Ammon's horn (tissue), 1 donor: ENCODE measurements at regions not wholly inside any gene's neighbourhood (a gene's known extent, or its start where the extent isn't known, plus 50 kb on each side); places are given as distances from the start of the nearest gene placed in this dataset.

Source experiments
- DNase-seq: peaks from one replicate; pipeline ENCODE4 v3.0.0-alpha.2; 2016; ENCODE audit warnings: low spot score

GRCh38 chr11:64457416-64458010 lies 98.2 kb upstream of the SLC22A11 start:
- no peak for DNase-seq

DNA sequence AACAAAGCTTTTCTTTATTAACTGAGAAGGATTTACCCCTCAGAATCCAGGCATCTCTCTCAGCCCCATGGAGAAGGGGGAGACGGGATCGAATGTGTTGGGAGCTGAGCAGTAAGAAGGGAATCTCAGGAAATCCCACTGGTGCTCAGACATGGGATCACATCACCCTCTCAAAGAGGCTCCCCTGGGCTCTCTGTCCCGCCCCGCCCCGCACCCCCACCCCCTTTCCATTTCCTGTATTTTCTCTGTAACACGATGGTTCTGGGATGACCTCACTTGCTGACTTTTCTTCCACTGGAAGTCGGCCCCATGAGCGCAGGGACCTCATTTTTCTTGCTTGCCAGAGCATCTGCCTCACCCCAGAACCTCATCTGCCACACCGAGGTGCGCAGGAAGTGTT lies 96.7 kb upstream of the SLC22A11 start:
- no peak for DNase-seq

DNA sequence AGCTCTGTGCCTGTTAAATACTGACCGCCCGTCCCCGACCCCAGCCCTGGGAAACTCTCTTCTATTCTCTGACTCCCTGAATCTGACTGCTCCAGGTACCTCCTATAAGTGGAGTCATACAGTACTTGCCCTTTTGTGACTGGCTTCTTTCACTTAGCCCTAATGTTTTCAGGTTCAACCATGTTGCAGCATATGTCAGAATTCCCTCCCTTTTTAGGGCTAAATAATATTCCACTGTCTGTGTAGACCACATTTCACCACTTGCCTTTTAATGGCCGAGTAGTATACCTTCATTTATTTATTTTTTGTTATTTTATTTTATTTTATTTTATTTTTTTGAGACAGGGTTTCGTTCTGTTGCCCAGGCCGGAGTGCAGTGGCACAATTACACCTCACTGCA lies 96.1 kb upstream of the SLC22A11 start:
- DNase-seq: no peak

DNA sequence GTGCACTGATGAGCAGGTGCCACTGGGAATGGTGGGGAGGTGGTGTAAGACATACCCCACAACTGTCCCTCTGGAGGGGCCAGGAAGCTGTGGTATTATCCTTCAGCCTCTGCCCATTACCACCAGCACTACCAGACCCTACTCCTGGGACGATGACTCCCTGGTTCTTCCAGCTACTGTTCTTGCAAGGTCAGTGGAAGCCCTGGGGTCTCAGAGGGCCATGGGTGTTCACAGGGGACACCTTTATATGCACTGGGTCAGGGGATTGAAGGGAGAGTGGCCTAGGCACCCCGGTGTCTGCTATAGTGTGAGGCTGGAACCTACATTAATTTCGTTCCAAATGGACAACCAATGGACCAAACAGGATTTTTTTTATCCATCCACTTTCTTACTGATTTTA lies 94.7 kb upstream of the SLC22A11 start:
- DNase-seq: no peak

GRCh38 chr11:64466115-64466718 lies 89.5 kb upstream of the SLC22A11 start:
- DNase-seq: no peak

DNA sequence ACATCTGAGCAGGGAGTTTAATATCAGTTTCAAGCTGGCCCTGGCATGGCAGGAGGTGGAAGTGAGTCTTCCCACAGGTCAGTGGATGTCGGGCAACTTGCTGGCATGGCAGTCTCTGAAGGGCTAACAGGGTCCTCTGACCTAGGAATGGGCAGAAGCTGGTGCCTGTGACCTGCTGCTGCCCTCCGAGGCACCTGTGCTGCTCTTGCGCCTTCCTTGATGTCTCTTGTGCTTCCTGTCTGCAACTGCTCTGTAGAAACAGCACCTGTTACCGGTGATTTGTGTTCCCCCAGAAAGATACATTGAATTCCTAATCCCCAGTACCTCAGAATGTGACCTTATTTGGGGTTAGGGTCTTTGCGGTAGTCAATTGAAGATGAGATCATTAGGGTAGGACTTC lies 86.5 kb upstream of the SLC22A11 start:
- DNase-seq: no peak

DNA sequence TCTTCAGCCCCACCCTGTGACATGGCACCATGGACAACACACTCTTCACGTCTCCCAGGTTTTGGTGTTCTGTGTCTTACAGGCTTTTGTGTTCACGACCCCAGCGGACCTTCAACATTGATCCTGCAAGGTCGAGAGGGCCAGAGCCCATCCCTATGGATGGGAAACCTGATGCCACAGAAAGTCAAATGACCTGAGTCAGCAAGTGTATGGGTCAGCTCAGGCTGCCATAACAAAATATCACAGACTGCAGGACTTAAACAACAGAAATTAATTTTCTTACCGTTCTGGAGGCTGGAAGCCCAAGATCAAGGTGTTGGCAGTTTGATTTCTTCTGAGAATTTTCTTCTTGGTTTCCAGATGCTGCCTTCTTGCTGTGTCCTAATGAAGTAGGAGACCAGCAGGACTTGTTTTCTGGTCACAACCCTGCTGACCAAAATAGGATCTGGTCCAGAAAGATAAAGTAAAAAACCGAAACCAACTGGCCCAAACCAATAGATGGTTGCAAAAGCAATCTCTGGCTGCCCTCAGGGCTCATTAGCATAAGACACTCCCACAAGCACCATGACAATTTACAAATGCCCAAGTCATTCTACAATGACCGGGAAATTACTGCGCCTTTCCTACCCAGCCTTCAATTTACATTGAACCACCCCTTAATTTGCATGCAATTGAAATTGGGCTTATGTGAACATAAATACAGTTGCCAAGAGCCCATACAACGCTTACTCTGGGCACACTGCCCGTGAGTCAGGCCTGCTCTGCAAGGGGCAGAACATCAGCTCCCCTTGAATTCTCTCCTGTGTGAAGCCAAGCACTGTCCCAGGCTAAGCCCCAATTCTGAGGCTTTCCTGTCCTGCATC lies 82.9 kb upstream of the SLC22A11 start:
- DNase-seq: no peak

GRCh38 chr11:64474680-64475079 lies 81.1 kb upstream of the SLC22A11 start:
- DNase-seq: no peak

GRCh38 chr11:64475145-64475544 lies 80.6 kb upstream of the SLC22A11 start:
- no peak for DNase-seq

DNA sequence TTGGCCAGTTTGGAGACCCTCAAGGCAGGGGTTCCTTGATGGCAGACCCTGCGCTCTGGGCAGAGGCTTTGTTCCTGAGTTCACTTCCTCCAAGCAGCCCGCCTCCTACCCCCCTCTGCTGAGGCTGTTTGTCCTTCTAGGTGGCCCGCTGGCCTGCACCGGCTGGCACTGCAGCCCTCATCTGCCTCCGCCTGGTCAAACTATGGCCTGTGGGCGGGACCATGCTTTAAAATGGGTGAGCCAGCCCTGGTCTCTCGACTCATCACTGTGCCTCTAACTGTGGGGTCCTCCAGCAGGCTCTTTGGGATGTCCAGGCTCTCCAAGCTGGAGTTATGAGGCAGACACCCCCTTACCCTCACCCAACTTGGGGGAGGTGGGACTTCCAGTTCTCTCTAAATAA lies 78.9 kb upstream of the SLC22A11 start:
- no peak for DNase-seq

DNA sequence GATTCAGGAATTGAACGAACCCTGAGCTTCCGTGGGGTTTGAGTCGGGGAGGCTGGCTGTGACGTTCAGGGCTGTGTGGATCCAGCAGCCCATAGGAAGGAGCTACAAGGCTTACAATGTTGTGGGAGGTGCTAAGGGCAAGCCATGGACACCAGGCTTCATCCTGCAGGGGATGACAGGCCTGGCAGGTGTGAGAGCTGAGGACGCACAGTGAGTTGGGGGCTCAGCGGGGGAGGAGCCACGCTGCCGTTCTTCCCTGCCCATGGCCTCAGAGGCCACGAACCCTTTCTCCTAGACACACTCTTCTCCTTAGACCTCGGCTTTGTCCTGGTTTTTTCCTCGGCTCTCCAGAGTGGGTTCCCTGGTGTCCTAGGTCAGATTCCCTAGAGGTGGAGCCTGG lies 78.1 kb upstream of the SLC22A11 start:
- no peak for DNase-seq

DNA sequence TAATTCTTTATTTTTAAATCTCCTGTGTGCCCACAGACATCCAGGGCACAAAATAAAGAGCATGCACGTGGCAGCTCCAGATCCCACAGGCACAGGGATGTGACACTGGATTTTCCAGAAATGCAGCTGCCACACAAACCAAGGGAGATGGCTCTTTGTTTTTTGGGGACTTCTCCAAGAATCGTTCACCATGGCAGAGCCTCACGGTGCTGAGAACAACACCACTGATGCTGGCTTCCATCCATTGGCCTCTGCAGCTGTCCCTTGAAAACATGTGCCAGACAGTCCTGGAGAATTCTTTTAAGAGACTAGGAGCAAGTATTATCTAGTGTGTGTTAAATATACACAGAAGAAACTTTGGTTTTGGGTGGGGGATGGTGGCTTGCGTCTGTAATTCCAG lies 73.2 kb upstream of the SLC22A11 start:
- no peak for DNase-seq

- DNase-seq: no peak
Observed at GRCh38 chr11:64484191-64485022, 71.3 kb upstream of the SLC22A11 start.

DNA sequence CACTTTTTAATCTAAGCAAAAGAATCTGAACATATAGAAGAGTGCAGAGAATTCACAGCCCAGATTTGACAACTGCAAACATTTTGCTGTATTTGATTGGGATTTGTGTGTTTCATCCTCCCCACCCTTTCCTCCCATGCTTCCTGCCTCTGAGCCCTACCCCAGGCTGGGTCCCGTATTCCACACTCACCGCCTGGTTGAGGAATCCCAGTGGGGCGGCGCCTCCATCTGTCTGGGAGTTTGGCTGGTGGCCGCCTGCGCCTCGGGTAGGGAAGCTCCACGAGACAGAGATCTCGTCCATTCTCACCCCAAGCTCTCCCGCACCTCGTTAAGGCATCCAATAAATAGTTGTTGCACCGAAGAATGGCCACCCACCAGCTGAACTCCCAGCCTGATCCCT lies 70.7 kb upstream of the SLC22A11 start:
- DNase-seq: no peak

GRCh38 chr11:64489831-64490441 lies 65.8 kb upstream of the SLC22A11 start:
- peak; percentile 71 for DNase-seq

DNA sequence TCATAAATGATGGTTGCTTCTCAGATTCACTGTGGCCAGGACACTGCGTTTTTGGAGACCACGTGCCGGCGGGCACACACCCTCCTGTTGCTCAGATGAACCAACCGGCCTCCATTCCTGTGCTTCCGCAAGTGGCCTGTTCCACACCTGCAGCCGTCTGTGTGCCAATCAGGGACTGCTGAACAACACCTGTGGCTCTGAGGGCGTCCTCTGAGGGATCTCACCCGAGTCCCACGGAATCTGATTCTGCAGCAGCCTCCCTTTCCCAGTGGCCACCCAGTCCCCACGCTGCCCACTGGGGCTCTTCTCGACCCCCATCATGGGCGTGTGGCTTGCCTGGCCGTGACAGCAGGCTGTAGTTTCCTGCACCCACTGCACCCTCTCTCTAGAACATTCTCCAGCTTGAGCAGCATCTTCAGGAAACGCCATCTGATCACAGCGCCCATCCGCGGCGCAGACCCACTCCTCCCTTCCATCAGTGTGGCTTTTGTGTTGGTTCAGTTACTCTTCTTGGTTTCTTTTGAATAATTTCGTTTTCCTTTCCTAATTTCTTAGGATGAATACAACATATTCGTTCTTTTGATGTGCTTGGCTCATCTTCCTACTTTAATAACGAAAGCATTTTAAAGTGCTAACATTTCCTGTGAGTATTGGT lies 65.1 kb upstream of the SLC22A11 start:
- DNase-seq: no peak

- DNase-seq: no peak
Observed at GRCh38 chr11:64492561-64492960, 63.2 kb upstream of the SLC22A11 start.

GRCh38 chr11:64498136-64498535 lies 57.6 kb upstream of the SLC22A11 start:
- no peak for DNase-seq

- DNase-seq: no peak
Observed at GRCh38 chr11:64499261-64500004, 56.3 kb upstream of the SLC22A11 start.

DNA sequence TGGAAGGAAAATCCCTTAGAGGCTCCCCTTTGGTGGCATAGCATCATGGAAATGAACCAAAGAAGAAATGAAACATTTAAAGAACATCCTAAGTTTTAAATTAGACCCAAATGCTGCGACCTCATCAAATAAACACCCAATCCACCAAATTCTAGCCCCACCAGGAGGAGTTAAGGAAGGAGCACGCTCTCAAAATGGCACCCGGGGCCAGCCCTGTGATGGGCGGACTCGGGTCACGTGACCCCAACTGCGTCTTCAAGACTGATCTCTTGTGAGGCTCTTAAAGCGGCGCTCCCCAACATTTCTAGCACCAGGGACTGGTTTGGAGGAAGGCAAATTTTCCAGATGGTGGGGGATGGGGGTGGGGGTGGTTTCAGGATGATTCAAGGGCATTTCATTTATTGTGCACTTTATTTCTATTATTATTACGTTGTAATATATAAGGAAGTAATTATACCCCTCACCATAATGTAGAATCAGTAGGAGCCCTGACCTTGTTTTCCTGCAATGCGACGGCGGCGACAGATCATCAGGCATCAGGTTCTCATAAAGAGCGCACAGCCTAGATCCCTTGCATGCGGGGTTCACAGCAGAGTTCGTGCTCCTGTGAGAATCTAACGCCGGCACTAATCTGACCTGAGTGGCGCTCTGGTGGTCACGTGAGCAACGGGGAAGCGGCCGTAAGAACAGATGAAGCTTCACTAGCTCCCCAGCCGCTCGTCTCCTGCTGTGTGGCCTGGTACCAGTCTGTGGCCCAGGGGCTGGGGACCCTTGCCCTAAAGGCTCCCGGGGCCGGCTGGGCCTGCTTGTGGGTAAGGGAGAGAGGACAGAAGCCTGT lies 55.3 kb upstream of the SLC22A11 start:
- DNase-seq: no peak
